GM12892 (cell line): ENCODE measurements at regions not wholly inside any gene's neighbourhood (a gene's known extent, or its start where the extent isn't known, plus 50 kb on each side); places are given as distances from the start of the nearest gene placed in this dataset.

Experiments used
- DNase-seq: peaks from one replicate; pipeline ENCODE4 v3.0.0; 2011; ENCODE audit not compliant: insufficient read length
- FAIRE-seq: peaks from 2 replicates; lab custom pipeline; 2011; peaks lifted over from hg19 to GRCh38; lab: Jason Lieb, UNC
- POLR2A ChIP-seq: IDR thresholded peaks from 2 replicates; pipeline ENCODE4 v1.6.1; 2011; ENCODE audit warnings: low read depth, low read length, control low read depth
- POLR2AphosphoS5 ChIP-seq: IDR thresholded peaks from 2 replicates; pipeline ENCODE4 v1.6.1; 2011; ENCODE audit warnings: low read depth, low read length, control low read depth
- TAF1 ChIP-seq: IDR thresholded peaks from 2 replicates; pipeline ENCODE4 v1.6.1; 2011; ENCODE audit warnings: low read depth, mild to moderate bottlenecking, control low read depth, low read length, borderline replicate concordance

GRCh38 chr4:4599481-4600275 lies 57.8 kb upstream of the STX18 start:
- TF ChIP-seq POLR2A, result no peak
- no peak for TF ChIP-seq TAF1
- DNase-seq (no peak), FAIRE-seq (no peak)

GRCh38 chr4:4598851-4599411 lies 57.1 kb upstream of the STX18 start:
- TF ChIP-seq TAF1 (no peak), POLR2AphosphoS5 (no peak), POLR2A (no peak)
- FAIRE-seq, result no peak
- no peak for DNase-seq

GRCh38 chr4:4596720-4597119 lies 54.9 kb upstream of the STX18 start:
- TF ChIP-seq TAF1, result no peak
- TF ChIP-seq POLR2AphosphoS5, result no peak
- TF ChIP-seq POLR2A, result no peak
- FAIRE-seq, result no peak

GRCh38 chr4:4595252-4595651 lies 53.4 kb upstream of the STX18 start:
- FAIRE-seq (no peak), DNase-seq (no peak)
- TF ChIP-seq TAF1 (no peak), POLR2AphosphoS5 (no peak), POLR2A (no peak)

More at GRCh38 chr4:4596720-4597119, 54.9 kb upstream of the STX18 start:
- DNase-seq, result no peak

- TF ChIP-seq POLR2AphosphoS5 (no peak), TAF1 (no peak), POLR2A (no peak)
- DNase-seq (no peak), FAIRE-seq (no peak)
Observed at GRCh38 chr4:4594285-4594920, 52.6 kb upstream of the STX18 start.

- FAIRE-seq, result no peak
- TF ChIP-seq POLR2A (no peak), POLR2AphosphoS5 (no peak), TAF1 (no peak)
- DNase-seq, result no peak
Observed at GRCh38 chr4:4593596-4594284, 51.9 kb upstream of the STX18 start.

GRCh38 chr4:4592414-4592813 lies 50.6 kb upstream of the STX18 start:
- no peak for DNase-seq
- FAIRE-seq, result no peak
- TF ChIP-seq POLR2A, result no peak
- no peak for TF ChIP-seq TAF1
- no peak for TF ChIP-seq POLR2AphosphoS5
